Activated CD8-positive, alpha-beta memory T cell treated with anti-CD3 and anti-CD28 coated beads, Interleukin-2, amount 50 U/mL, for 1 hour (primary cell): ENCODE measurements at regions not wholly inside any gene's neighbourhood (a gene's known extent, or its start where the extent isn't known, plus 50 kb on each side); places are given as distances from the start of the nearest gene placed in this dataset.
"Not testable (repeated sequence)": the region's sequence is repeated elsewhere in the genome, so short reads cannot be mapped to it uniquely, and the experiment has no call there.

Source experiments
- DNase-seq: peaks from one replicate; pipeline ENCODE4 v3.0.0-alpha.2; 2020; ENCODE audit errors: extremely low read depth

GRCh38 chr6:134674562-134674961 lies 275.3 kb downstream of the ALDH8A1 start:
- DNase-seq = no peak

DNA sequence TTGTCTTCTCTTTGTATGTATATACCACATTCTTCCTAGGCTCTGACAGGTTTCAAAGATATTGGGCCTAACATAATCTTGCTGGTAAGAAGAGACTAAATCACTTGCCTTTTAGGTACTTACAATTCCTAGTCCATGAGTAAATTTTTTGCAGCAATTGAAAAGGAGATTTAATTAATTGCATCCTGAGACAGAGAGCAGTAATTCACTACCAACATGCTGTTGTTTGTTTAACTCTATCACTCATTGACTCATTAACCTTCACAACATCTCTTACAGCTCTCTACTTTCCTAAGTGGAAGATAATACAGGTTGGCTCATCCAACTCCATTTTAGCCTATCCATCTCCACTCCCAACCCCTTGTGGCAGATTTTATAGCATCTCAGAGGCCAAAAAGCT lies 280.4 kb downstream of the ALDH8A1 start:
- DNase-seq = no peak

GRCh38 chr6:134667111-134667510 lies 282.8 kb downstream of the ALDH8A1 start:
- no peak for DNase-seq

GRCh38 chr6:134666125-134666524 lies 283.8 kb downstream of the ALDH8A1 start:
- no peak for DNase-seq

- no peak for DNase-seq
Observed at GRCh38 chr6:134665029-134665723, 284.7 kb downstream of the ALDH8A1 start.

DNA sequence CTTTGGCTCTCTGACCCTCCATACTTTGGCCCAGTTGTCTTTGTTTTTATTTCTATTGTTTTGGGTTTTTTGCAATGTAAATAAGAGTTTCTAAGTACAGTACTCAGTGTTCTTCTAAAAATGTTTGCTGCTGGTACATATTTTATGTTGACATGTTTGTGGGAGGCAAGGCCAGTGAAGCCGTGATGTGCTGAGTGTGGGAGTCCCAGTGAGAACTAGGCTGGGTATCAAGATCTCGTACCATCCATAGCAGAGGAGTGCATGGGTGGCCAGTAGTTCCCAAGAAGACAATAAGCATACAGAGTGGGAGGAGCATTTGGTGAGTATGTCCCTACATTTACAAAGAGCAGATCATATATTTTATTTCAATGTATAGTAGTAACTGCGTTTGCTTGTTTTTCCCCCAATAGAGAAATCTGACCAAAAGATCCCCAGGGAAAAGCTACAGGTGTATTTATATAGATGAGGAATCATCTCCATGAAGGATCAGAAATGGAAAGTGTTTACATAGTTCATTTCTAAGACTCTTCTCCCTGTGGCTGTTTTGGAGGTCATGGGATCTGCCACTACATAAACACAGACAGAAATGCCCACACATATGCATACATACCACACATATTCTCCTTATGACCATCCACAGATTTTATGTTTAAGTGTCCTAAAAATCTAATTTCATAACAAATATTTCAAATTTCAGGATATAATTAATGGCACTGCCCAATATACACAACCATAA lies 285.9 kb downstream of the ALDH8A1 start:
- DNase-seq = no peak

GRCh38 chr6:134663356-134663755 lies 286.5 kb downstream of the ALDH8A1 start:
- DNase-seq = no peak

DNA sequence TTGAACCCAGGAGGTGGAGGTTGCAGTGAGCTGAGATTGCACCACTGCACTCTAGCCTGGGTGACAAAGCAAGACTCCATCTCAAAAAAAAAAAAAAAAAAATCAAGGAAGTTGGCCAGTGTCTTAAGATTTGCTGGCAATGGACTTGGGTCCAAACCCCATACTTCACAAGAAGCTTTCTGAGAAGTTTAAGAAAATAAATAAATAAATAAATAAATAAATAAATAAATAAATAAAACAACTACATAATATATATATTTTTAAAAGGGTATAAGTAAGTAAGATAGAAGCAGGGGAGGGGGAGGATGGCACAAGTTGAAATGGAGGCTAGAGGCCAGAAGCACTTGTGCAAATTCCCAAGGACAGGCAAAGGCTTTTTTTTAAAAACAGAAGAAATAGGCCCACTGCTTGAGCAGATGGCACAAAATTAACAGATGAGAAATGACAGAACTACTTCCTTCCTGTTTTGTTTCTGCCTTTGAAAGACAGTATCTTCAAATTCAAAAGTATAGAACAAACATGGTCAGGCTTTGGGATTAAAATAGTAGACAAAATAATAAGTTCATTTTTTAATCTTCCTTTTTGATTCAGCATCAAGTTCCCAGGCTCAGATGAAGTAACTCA lies 287.7 kb downstream of the ALDH8A1 start:
- no peak for DNase-seq

DNA sequence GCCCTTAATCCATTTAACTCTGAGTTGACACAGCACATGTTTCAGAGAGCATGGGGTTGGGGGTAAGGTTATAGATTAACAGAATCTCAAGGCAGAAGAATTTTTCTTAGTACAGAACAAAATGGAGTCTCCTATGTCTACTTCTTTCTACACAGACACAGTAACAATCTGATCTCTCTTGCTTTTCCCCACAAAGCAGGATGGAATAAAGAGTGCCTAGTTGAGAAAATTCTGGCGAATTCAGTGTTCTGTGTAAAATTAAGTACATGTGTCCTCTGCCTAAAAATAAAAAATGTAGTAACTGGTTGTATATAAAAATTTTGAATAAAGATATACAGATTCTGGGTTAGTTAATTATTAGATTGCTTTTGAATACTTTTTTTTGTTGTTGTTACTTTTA lies 290.0 kb downstream of the ALDH8A1 start:
- DNase-seq = not testable (repeated sequence)

GRCh38 chr6:134658596-134658995 lies 291.3 kb downstream of the ALDH8A1 start:
- DNase-seq = no peak

DNA sequence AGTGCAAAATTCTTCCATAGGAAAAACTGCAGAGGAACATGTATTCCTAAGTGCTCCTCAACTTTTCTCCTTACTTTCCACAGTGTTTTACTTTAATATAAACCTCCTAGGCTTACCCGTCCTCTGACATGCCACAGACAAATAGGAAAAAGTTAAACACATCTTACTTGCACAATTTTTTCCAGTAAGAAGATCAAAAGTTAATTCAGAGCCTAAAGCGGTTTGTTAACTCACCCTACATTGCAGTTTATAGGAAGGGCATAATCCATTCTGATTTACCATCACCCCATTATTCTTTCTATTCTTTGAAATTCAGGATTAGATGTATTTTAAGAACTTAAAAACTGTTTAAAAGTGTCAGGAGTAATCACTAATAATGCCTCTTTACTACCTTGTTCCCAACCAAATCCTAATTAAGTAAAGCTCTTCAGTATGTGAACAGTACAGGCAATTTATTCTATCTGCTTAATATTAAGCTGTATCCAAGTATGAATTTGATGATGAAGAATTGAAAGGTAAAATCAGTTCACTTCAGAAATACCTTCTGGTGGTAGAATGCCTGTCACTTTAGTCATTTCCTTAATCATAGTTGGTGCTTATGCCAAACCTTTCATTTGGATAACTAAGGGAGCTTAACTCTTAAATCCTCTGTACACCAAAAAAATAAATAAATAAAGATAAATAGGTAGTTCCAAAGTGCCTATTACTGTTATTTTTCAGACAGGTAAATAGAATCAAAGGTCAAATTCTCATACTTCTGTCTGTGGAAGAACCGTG lies 292.0 kb downstream of the ALDH8A1 start:
- no peak for DNase-seq

GRCh38 chr6:134657343-134657742 lies 292.6 kb downstream of the ALDH8A1 start:
- DNase-seq = no peak

DNA sequence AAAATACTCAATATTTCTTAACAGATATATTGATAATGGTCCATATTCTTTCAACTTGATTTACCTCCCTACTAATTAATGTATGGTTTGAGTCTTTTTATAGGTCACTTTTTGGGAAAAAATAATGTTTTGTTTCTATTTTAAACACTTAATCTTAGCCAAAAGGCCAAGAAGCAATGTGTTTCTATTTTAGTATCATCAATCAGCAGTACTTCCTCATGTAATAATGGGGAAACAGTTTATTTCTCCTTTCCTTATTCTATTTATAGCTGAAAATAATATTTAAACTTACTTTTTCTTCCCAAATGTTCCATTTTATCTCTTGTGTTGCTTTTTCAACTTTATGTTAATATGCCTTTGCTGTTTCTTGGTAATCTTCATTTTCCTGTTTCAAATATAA lies 295.1 kb downstream of the ALDH8A1 start:
- no peak for DNase-seq

DNA sequence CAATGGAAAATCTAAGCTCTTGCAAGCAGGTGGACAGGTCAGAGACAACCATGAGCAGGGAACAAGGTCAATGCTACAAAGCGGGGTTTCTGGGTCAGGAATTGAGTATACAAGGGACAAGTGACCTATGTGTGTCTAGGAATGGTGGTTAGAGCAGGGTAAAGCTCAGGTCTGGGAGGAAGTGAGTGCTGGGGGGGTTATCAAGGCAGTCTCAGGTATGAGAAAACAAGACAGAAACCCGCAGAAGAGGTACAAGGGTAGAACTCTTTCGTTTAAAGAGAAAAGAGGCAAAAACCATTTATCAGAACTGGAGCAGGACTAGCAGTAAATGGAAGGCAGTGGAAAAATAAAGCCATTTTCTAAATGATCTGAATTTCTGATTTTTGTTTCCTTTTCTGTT lies 298.4 kb downstream of the ALDH8A1 start:
- DNase-seq = no peak

GRCh38 chr6:134647861-134648260 lies 302.0 kb downstream of the ALDH8A1 start:
- no peak for DNase-seq

GRCh38 chr6:134642819-134643218 lies 307.1 kb downstream of the ALDH8A1 start:
- no peak for DNase-seq

- DNase-seq = no peak
Observed at GRCh38 chr6:134642279-134642678, 307.6 kb downstream of the ALDH8A1 start.

GRCh38 chr6:134640975-134641429 lies 308.9 kb downstream of the ALDH8A1 start:
- peak; percentile 38 for DNase-seq

- DNase-seq = no peak
Observed at GRCh38 chr6:134640229-134640628, 309.7 kb downstream of the ALDH8A1 start.

- no peak for DNase-seq
Observed at GRCh38 chr6:134637847-134638437, 312.0 kb downstream of the ALDH8A1 start.

GRCh38 chr6:134637282-134637681 lies 312.6 kb downstream of the ALDH8A1 start:
- no peak for DNase-seq
